GM12878 (cell line): ENCODE measurements at regions not wholly inside any gene's neighbourhood (a gene's known extent, or its start where the extent isn't known, plus 50 kb on each side); places are given as distances from the start of the nearest gene placed in this dataset.

Source experiments
- CBX3 ChIP-seq: fragments of 200-600 bp; sonication (generic); IDR thresholded peaks from 2 replicates; pipeline ENCODE4 v1.6.1; 2016; ENCODE audit warnings: low read depth, borderline replicate concordance
- CREM ChIP-seq: IDR thresholded peaks from 2 replicates; pipeline ENCODE4 v1.6.1; 2014; ENCODE audit warnings: antibody characterized with exemption, low read depth
- ELK1 ChIP-seq: IDR thresholded peaks from 2 replicates; pipeline ENCODE4 v1.6.1; 2012; ENCODE audit warnings: low read depth, low read length, improper control_type of control experiment
- HDAC2 ChIP-seq: fragments of 200-600 bp; sonication (generic); IDR thresholded peaks from 2 replicates; pipeline ENCODE4 v1.6.1; 2017
- JUND ChIP-seq: IDR thresholded peaks from 2 replicates; pipeline ENCODE4 v1.6.1; 2012; ENCODE audit warnings: low read depth, mild to moderate bottlenecking, low read length, improper control_type of control experiment, moderate library complexity
- KAT2A ChIP-seq: conservative IDR thresholded peaks from 2 replicates; pipeline ENCODE4 v1.6.1; 2011; ENCODE audit warnings: low read depth, low read length; ENCODE audit not compliant: control insufficient read depth
- KLF5 ChIP-seq: fragments of 450-650 bp; IDR thresholded peaks from 2 replicates; pipeline ENCODE4 v1.6.1; 2014; ENCODE audit warnings: mild to moderate bottlenecking; ENCODE audit not compliant: partially characterized antibody
- MTA3 ChIP-seq: IDR thresholded peaks from 2 replicates; pipeline ENCODE4 v1.6.1; 2012; ENCODE audit warnings: low read length, inconsistent platforms, borderline replicate concordance
- NFXL1 ChIP-seq: fragments of 450-650 bp; IDR thresholded peaks from 2 replicates; pipeline ENCODE4 v1.6.1; 2017; ENCODE audit warnings: antibody characterized with exemption, mild to moderate bottlenecking, borderline replicate concordance
- NRF1 ChIP-seq: conservative IDR thresholded peaks from 2 replicates; pipeline ENCODE4 v1.6.1; 2011; ENCODE audit warnings: mild to moderate bottlenecking, low read depth, low read length, improper control_type of control experiment
- RAD21 ChIP-seq: IDR thresholded peaks from 2 replicates; pipeline ENCODE4 v1.6.1; 2011; ENCODE audit warnings: mild to moderate bottlenecking, low read depth, low read length, moderate library complexity; ENCODE audit not compliant: insufficient read depth
- RBBP5 ChIP-seq: fragments of 200-600 bp; sonication (generic); conservative IDR thresholded peaks from 2 replicates; pipeline ENCODE4 v1.6.1; 2016
- SREBF1 ChIP-seq: IDR thresholded peaks from 2 replicates; pipeline ENCODE4 v1.6.1; 2012; ENCODE audit warnings: mild to moderate bottlenecking, low read length
- SUZ12 ChIP-seq: fragments of 200-600 bp; sonication (generic); IDR thresholded peaks from one replicate; pipeline ENCODE4 v1.6.1; 2018; ENCODE audit warnings: antibody characterized with exemption, mild to moderate bottlenecking; ENCODE audit not compliant: unreplicated experiment
- TBL1XR1 ChIP-seq: IDR thresholded peaks from 2 replicates; pipeline ENCODE4 v1.6.1; 2012; ENCODE audit warnings: low read depth, low read length, improper control_type of control experiment
- TF ChIP-seq, protein P1 (sequence below): fragments of 450-650 bp; conservative IDR thresholded peaks from 2 replicates; pipeline ENCODE4 v1.6.1; 2017; ENCODE audit warnings: mild to moderate bottlenecking, moderate library complexity
- TF ChIP-seq, protein P2 (sequence below): fragments of 450-650 bp; IDR thresholded peaks from 2 replicates; pipeline ENCODE4 v1.6.1; 2018; ENCODE audit warnings: mild to moderate bottlenecking, low read depth, moderate library complexity; ENCODE audit not compliant: partially characterized antibody
- TF ChIP-seq, protein P3 (sequence below): fragments of 450-650 bp; IDR thresholded peaks from 2 replicates; pipeline ENCODE4 v1.6.1; 2017; ENCODE audit warnings: mild to moderate bottlenecking, moderate library complexity

- TF ChIP-seq, protein P1, sequence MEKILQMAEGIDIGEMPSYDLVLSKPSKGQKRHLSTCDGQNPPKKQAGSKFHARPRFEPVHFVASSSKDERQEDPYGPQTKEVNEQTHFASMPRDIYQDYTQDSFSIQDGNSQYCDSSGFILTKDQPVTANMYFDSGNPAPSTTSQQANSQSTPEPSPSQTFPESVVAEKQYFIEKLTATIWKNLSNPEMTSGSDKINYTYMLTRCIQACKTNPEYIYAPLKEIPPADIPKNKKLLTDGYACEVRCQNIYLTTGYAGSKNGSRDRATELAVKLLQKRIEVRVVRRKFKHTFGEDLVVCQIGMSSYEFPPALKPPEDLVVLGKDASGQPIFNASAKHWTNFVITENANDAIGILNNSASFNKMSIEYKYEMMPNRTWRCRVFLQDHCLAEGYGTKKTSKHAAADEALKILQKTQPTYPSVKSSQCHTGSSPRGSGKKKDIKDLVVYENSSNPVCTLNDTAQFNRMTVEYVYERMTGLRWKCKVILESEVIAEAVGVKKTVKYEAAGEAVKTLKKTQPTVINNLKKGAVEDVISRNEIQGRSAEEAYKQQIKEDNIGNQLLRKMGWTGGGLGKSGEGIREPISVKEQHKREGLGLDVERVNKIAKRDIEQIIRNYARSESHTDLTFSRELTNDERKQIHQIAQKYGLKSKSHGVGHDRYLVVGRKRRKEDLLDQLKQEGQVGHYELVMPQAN, result no peak
- TF ChIP-seq RAD21 (no peak), KAT2A (no peak), TBL1XR1 (peak; percentile 65), NFXL1 (no peak), JUND (no peak), ELK1 (no peak), NRF1 (no peak), SUZ12 (no peak), KLF5 (no peak), CBX3 (no peak), HDAC2 (no peak), MTA3 (peak; percentile 82), RBBP5 (no peak), CREM (peak; percentile 92), SREBF1 (no peak)
- TF ChIP-seq, protein P2, sequence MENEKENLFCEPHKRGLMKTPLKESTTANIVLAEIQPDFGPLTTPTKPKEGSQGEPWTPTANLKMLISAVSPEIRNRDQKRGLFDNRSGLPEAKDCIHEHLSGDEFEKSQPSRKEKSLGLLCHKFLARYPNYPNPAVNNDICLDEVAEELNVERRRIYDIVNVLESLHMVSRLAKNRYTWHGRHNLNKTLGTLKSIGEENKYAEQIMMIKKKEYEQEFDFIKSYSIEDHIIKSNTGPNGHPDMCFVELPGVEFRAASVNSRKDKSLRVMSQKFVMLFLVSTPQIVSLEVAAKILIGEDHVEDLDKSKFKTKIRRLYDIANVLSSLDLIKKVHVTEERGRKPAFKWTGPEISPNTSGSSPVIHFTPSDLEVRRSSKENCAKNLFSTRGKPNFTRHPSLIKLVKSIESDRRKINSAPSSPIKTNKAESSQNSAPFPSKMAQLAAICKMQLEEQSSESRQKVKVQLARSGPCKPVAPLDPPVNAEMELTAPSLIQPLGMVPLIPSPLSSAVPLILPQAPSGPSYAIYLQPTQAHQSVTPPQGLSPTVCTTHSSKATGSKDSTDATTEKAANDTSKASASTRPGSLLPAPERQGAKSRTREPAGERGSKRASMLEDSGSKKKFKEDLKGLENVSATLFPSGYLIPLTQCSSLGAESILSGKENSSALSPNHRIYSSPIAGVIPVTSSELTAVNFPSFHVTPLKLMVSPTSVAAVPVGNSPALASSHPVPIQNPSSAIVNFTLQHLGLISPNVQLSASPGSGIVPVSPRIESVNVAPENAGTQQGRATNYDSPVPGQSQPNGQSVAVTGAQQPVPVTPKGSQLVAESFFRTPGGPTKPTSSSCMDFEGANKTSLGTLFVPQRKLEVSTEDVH, result no peak
- TF ChIP-seq, protein P3, sequence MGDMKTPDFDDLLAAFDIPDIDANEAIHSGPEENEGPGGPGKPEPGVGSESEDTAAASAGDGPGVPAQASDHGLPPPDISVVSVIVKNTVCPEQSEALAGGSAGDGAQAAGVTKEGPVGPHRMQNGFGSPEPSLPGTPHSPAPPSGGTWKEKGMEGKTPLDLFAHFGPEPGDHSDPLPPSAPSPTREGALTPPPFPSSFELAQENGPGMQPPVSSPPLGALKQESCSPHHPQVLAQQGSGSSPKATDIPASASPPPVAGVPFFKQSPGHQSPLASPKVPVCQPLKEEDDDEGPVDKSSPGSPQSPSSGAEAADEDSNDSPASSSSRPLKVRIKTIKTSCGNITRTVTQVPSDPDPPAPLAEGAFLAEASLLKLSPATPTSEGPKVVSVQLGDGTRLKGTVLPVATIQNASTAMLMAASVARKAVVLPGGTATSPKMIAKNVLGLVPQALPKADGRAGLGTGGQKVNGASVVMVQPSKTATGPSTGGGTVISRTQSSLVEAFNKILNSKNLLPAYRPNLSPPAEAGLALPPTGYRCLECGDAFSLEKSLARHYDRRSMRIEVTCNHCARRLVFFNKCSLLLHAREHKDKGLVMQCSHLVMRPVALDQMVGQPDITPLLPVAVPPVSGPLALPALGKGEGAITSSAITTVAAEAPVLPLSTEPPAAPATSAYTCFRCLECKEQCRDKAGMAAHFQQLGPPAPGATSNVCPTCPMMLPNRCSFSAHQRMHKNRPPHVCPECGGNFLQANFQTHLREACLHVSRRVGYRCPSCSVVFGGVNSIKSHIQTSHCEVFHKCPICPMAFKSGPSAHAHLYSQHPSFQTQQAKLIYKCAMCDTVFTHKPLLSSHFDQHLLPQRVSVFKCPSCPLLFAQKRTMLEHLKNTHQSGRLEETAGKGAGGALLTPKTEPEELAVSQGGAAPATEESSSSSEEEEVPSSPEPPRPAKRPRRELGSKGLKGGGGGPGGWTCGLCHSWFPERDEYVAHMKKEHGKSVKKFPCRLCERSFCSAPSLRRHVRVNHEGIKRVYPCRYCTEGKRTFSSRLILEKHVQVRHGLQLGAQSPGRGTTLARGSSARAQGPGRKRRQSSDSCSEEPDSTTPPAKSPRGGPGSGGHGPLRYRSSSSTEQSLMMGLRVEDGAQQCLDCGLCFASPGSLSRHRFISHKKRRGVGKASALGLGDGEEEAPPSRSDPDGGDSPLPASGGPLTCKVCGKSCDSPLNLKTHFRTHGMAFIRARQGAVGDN, result no peak
Measured at GRCh38 chr6:22068561-22069305, 228.1 kb downstream of the PRL start (continued).
